ENCODE measurements at regions not wholly inside any gene's neighbourhood (a gene's known extent, or its start where the extent isn't known, plus 50 kb on each side); places are given as distances from the start of the nearest gene placed in this dataset.

- Histone ChIP-seq H3K4me3 (no peak overlapping the region), H3K9me3 (peaks cover 6 to 38% of the 10 kb centered on the region in 2 donors), H3K27me3 (no peaks in the 10 kb centered on the region), H3K27ac (no peak overlapping the region), H3K36me3 (no peaks in the 10 kb centered on the region), H3K4me1 (no peaks in the 10 kb centered on the region)
- intact Hi-C loops (cut with DNase I; ENCODE audit: low total_unique reads): no loop called here
- no peak for DNase-seq (ENCODE audit: low spot score in 2 of 2)
- TF ChIP-seq, protein P1, sequence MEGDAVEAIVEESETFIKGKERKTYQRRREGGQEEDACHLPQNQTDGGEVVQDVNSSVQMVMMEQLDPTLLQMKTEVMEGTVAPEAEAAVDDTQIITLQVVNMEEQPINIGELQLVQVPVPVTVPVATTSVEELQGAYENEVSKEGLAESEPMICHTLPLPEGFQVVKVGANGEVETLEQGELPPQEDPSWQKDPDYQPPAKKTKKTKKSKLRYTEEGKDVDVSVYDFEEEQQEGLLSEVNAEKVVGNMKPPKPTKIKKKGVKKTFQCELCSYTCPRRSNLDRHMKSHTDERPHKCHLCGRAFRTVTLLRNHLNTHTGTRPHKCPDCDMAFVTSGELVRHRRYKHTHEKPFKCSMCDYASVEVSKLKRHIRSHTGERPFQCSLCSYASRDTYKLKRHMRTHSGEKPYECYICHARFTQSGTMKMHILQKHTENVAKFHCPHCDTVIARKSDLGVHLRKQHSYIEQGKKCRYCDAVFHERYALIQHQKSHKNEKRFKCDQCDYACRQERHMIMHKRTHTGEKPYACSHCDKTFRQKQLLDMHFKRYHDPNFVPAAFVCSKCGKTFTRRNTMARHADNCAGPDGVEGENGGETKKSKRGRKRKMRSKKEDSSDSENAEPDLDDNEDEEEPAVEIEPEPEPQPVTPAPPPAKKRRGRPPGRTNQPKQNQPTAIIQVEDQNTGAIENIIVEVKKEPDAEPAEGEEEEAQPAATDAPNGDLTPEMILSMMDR (IDR thresholded peaks at IDR 0.05): no peak
- no peak for TF ChIP-seq POLR2A (IDR thresholded peaks at IDR 0.05)
- TF ChIP-seq POLR2AphosphoS5 (IDR thresholded peaks at IDR 0.05): no peak
Observed at GRCh38 chr7:57381581-57381980, 68.4 kb upstream of the ZNF716 start.

DNA sequence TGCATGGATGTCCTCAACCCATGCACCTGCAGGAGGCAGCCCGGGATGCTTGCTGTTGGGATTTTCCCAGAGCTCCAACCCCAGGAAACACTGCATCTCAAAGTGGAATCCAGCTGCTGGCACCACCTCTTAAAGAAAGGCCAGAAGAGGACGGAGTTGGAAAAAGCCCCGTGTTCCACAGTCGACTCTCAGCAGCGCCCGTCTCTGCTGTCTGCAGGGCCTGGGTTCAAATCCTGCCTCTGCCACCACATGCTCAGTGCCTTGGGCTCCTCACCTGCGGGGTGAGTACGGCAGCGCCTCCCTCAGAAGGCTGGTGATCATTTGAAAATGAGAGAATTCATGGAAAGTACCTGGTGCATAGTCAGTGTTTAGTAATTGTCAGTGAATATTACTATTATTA lies 65.6 kb upstream of the ZNF716 start:
- no peak for DNase-seq (ENCODE audit: low spot score in 2 of 2)
- H3K27ac ChIP-seq: no peak overlapping the region
- no peak overlapping the region for H3K4me3 ChIP-seq
- no peaks in the 10 kb centered on the region for H3K4me1 ChIP-seq
- H3K36me3 ChIP-seq: no peaks in the 10 kb centered on the region
- intact Hi-C loops (cut with DNase I; ENCODE audit: low total_unique reads): no loop called here
- no peaks in the 10 kb centered on the region for H3K27me3 ChIP-seq
- no peak for TF ChIP-seq POLR2A (IDR thresholded peaks at IDR 0.05)
- TF ChIP-seq, protein P1 (IDR thresholded peaks at IDR 0.05): no peak
- TF ChIP-seq POLR2AphosphoS5 (IDR thresholded peaks at IDR 0.05): no peak
- peaks cover 16 to 52% of the 10 kb centered on the region in 2 donors for H3K9me3 ChIP-seq

DNA sequence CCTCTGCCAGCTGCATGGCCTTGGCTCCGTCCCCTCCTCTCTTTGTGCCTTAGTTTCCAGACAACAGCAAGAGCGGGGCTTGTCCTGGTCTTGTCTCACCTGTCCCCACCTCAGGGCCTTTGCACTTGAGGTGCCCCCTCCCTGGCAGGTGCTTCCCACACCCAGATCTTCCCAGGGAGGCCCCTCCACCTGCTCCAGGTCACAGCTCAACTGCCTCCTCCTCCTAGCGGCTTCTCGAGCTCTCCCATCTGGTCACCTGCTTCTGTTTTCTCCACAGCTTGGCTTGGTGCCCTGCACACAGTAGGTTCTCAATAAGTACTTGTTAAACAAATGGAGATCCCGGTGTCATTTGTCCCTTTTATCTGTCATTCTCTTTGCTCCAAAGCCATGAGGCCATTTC lies 64.3 kb upstream of the ZNF716 start:
- DNase-seq (ENCODE audit: low spot score in 2 of 2): no peak
- H3K4me1 ChIP-seq: no peaks in the 10 kb centered on the region
- intact Hi-C loops (cut with DNase I; ENCODE audit: low total_unique reads): no loop called here
- peaks cover 16 to 50% of the 10 kb centered on the region in 2 donors for H3K9me3 ChIP-seq
- no peak overlapping the region for H3K27ac ChIP-seq
- no peaks in the 10 kb centered on the region for H3K36me3 ChIP-seq
- no peak for TF ChIP-seq POLR2AphosphoS5 (IDR thresholded peaks at IDR 0.05)
- TF ChIP-seq POLR2A (IDR thresholded peaks at IDR 0.05): no peak
- TF ChIP-seq, protein P1 (IDR thresholded peaks at IDR 0.05): no peak
- H3K27me3 ChIP-seq: no peaks in the 10 kb centered on the region
- H3K4me3 ChIP-seq: no peak overlapping the region

GRCh38 chr7:57388761-57389160 lies 61.2 kb upstream of the ZNF716 start:
- Histone ChIP-seq H3K4me1 (no peaks in the 10 kb centered on the region), H3K9me3 (peaks cover 22 to 42% of the 10 kb centered on the region in 2 donors), H3K36me3 (no peaks in the 10 kb centered on the region), H3K27ac (no peak overlapping the region), H3K4me3 (no peak overlapping the region), H3K27me3 (no peaks in the 10 kb centered on the region)
- no peak for TF ChIP-seq POLR2AphosphoS5 (IDR thresholded peaks at IDR 0.05)
- intact Hi-C loops (cut with DNase I; ENCODE audit: low total_unique reads): no loop called here
- no peak for DNase-seq (ENCODE audit: low spot score in 2 of 2)

- Histone ChIP-seq H3K9me3 (peaks cover 27 to 72% of the 10 kb centered on the region in 2 donors), H3K27ac (no peak overlapping the region), H3K27me3 (no peaks in the 10 kb centered on the region), H3K4me1 (no peaks in the 10 kb centered on the region), H3K36me3 (no peaks in the 10 kb centered on the region), H3K4me3 (no peak overlapping the region)
- no peak for DNase-seq (ENCODE audit: low spot score in 2 of 2)
- no peak for TF ChIP-seq POLR2A (IDR thresholded peaks at IDR 0.05)
- TF ChIP-seq POLR2AphosphoS5 (IDR thresholded peaks at IDR 0.05): no peak
- TF ChIP-seq, protein P1 (IDR thresholded peaks at IDR 0.05): no peak
- intact Hi-C loops (cut with DNase I; ENCODE audit: low total_unique reads): no loop called here
Observed at GRCh38 chr7:57398548-57398947, 51.4 kb upstream of the ZNF716 start.

Measured in breast epithelium (tissue), 4 donors.